ENCODE measurements at regions not wholly inside any gene's neighbourhood (a gene's known extent, or its start where the extent isn't known, plus 50 kb on each side); places are given as distances from the start of the nearest gene placed in this dataset.

DNA sequence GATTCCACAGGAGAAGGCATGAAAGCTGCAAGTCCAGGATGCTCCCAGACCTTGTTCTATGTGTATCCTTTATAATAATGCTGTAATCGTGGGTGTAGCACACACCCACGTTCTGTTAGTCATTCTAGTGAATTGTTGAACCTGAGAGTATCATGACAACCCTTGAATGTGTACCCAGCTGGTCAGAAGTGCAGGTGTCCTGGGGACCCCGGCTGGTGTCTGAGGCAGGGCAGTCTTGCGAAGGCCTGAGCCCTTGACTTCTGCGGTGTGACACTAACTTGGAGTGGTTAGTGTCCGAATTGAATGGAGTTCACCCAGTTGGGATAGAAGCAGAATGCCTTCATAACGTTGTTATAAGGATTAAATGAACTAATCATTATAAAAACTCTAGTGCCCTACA, 218.0 kb upstream of the TNRC6C start:
- Histone ChIP-seq H3K27me3 (ENCODE audit: control insufficient read depth, low read length) (peaks cover 5% of the 10 kb centered on the region; the same call in 1 of the 2 replicates), H3K4me3 (ENCODE audit: low read length) (no peak overlapping the region), H3K9me2 (replicated peaks; ENCODE audit: control insufficient read depth, low read length) (no peaks in the 10 kb centered on the region), H3K4me2 (ENCODE audit: low read length) (no peak overlapping the region), H3K9me3 (ENCODE audit: control insufficient read depth, insufficient read depth, low read length) (peaks cover 14% of the 10 kb centered on the region; the same call in 1 of the 2 replicates), H3F3A (ENCODE audit: control insufficient read depth, insufficient read depth) (no peaks in the 10 kb centered on the region), H4K20me1 (ENCODE audit: control insufficient read depth, insufficient read depth, low read depth, low read length) (no peaks in the 10 kb centered on the region), H3K27ac (ENCODE audit: low read depth, low read length) (no peak overlapping the region), H3K79me2 (ENCODE audit: control insufficient read depth, low read length) (no peaks in the 10 kb centered on the region), H3K36me3 (ENCODE audit: control insufficient read depth, low read length) (no peaks in the 10 kb centered on the region), H3K4me1 (ENCODE audit: control insufficient read depth, low read length) (no peaks in the 10 kb centered on the region)
- TF ChIP-seq EZH2phosphoT487 (IDR thresholded peaks at IDR 0.05; ENCODE audit: borderline replicate concordance, low read length) = no peak
- TF ChIP-seq, protein P1, sequence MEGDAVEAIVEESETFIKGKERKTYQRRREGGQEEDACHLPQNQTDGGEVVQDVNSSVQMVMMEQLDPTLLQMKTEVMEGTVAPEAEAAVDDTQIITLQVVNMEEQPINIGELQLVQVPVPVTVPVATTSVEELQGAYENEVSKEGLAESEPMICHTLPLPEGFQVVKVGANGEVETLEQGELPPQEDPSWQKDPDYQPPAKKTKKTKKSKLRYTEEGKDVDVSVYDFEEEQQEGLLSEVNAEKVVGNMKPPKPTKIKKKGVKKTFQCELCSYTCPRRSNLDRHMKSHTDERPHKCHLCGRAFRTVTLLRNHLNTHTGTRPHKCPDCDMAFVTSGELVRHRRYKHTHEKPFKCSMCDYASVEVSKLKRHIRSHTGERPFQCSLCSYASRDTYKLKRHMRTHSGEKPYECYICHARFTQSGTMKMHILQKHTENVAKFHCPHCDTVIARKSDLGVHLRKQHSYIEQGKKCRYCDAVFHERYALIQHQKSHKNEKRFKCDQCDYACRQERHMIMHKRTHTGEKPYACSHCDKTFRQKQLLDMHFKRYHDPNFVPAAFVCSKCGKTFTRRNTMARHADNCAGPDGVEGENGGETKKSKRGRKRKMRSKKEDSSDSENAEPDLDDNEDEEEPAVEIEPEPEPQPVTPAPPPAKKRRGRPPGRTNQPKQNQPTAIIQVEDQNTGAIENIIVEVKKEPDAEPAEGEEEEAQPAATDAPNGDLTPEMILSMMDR (IDR thresholded peaks at IDR 0.05; ENCODE audit: low read depth, low read length, poor library complexity, severe bottlenecking) = no peak

DNA sequence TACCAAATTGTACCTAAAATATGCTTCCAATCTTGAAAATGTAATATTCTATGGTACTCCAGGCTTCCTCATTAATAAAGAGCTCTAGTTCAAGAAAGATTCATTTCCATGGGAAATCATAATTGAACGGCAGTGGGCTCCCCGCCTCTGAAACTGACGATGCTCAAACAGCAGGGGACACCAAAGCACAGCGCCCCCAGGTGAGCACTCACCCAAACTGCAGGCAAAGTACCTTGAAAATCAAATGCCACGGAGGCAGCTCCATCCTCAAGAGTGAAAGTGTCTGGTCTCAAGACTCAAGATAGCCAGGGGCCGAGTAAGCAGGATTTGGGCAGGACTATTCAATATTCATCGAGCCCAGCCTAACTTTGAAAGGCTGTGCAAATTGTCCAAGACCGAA, 217.4 kb upstream of the TNRC6C start:
- Histone ChIP-seq H4K20me1 (ENCODE audit: control insufficient read depth, insufficient read depth, low read depth, low read length) (no peaks in the 10 kb centered on the region), H3K4me1 (ENCODE audit: control insufficient read depth, low read length) (no peaks in the 10 kb centered on the region), H3K4me2 (ENCODE audit: low read length) (no peak overlapping the region), H3K9me3 (ENCODE audit: control insufficient read depth, insufficient read depth, low read length) (peaks cover 17% of the 10 kb centered on the region; the same call in 1 of the 2 replicates), H3K27me3 (ENCODE audit: control insufficient read depth, low read length) (peaks cover 6% of the 10 kb centered on the region; the same call in 1 of the 2 replicates), H3F3A (ENCODE audit: control insufficient read depth, insufficient read depth) (no peaks in the 10 kb centered on the region), H3K36me3 (ENCODE audit: control insufficient read depth, low read length) (no peaks in the 10 kb centered on the region), H3K4me3 (ENCODE audit: low read length) (no peak overlapping the region), H3K27ac (ENCODE audit: low read depth, low read length) (no peak overlapping the region), H3K9me2 (replicated peaks; ENCODE audit: control insufficient read depth, low read length) (no peaks in the 10 kb centered on the region), H3K79me2 (ENCODE audit: control insufficient read depth, low read length) (no peaks in the 10 kb centered on the region)
- no peak for TF ChIP-seq EZH2phosphoT487 (IDR thresholded peaks at IDR 0.05; ENCODE audit: borderline replicate concordance, low read length)
- TF ChIP-seq, protein P1 (IDR thresholded peaks at IDR 0.05; ENCODE audit: low read depth, low read length, poor library complexity, severe bottlenecking) = peak; percentile 90

DNA sequence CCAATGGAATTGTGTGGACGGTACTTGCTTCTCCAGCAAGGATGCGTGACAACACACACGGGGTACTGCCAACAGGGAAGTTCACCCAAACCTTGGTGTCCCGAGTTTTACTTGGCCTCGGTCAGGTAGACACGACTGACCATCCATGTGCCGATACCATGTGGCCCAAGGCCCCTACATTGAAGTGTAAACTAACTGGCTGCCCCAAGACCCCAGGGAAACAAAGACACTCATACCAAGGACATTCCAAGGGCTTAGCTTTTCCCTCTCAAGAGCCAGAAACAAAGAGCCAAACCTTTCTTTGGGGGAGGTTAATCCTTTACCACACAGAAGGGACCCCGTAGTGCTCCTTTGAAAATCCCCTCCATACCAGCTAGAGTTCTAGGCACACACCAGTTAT, 215.9 kb upstream of the TNRC6C start:
- Histone ChIP-seq H3K4me1 (ENCODE audit: control insufficient read depth, low read length) (no peaks in the 10 kb centered on the region), H3K9me2 (replicated peaks; ENCODE audit: control insufficient read depth, low read length) (no peaks in the 10 kb centered on the region), H3K9me3 (ENCODE audit: control insufficient read depth, insufficient read depth, low read length) (peaks cover 17% of the 10 kb centered on the region; the same call in 1 of the 2 replicates), H3K36me3 (ENCODE audit: control insufficient read depth, low read length) (no peaks in the 10 kb centered on the region), H3F3A (ENCODE audit: control insufficient read depth, insufficient read depth) (no peaks in the 10 kb centered on the region), H3K27ac (ENCODE audit: low read depth, low read length) (no peak overlapping the region), H3K4me3 (ENCODE audit: low read length) (no peak overlapping the region), H3K79me2 (ENCODE audit: control insufficient read depth, low read length) (no peaks in the 10 kb centered on the region), H3K27me3 (ENCODE audit: control insufficient read depth, low read length) (peaks cover 8% of the 10 kb centered on the region), H4K20me1 (ENCODE audit: control insufficient read depth, insufficient read depth, low read depth, low read length) (no peaks in the 10 kb centered on the region), H3K4me2 (ENCODE audit: low read length) (no peak overlapping the region)
- TF ChIP-seq EZH2phosphoT487 (IDR thresholded peaks at IDR 0.05; ENCODE audit: borderline replicate concordance, low read length) = no peak
- TF ChIP-seq, protein P1 (IDR thresholded peaks at IDR 0.05; ENCODE audit: low read depth, low read length, poor library complexity, severe bottlenecking) = no peak
